HuH-7 (cell line): ENCODE measurements at regions not wholly inside any gene's neighbourhood (a gene's known extent, or its start where the extent isn't known, plus 50 kb on each side); places are given as distances from the start of the nearest gene placed in this dataset.
"Not testable (repeated sequence)": the region's sequence is repeated elsewhere in the genome, so short reads cannot be mapped to it uniquely, and the experiment has no call there.

Experiments used
- DNase-seq: peaks from one replicate; pipeline ENCODE4 v3.0.0; 2011; ENCODE audit warnings: low spot score

DNA sequence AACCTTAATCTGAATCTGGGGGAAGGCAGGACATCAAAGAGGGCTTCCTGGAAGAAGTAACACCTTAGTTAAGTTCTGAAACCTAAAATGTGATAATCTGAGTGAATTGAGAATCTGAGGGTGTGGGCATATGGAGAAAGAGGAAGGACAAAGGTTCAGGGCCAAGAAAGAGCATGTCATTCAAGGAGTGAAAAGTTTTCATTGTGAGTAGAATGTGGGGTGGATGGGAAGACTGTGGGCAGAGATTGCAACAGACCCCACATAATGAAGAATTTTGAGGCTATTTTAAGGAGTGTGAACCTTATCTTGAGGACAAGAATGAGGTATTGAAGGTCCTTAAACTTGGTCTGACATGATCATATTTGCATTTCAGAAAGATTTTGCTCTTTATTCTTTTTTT lies 227.2 kb downstream of the PTGER3 start:
- DNase-seq = no peak

GRCh38 chr1:70820995-70821394 lies 226.6 kb downstream of the PTGER3 start:
- DNase-seq = no peak

DNA sequence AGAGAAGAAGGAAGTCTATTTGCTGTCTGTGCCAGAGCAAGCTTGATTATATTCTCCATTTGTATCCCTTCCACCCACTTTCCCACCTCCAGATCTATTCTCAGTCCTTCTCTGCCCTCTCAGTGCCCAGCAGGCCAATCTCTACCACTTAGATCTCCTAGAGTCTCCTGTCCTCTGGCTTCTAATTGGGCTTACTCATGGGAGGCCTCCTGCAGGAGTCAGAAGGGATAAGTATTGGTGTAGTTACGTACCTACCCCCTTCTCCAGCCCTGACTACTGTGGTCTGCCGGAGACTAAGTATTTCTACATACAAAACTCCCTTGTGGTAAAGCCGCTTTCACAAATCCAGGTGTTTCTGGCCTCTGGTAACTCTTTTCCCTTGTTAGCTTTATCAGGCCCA lies 221.2 kb downstream of the PTGER3 start:
- no peak for DNase-seq

- DNase-seq = no peak
Observed at GRCh38 chr1:70827030-70827429, 220.6 kb downstream of the PTGER3 start.

GRCh38 chr1:70828177-70828576 lies 219.4 kb downstream of the PTGER3 start:
- no peak for DNase-seq

- not testable (repeated sequence) for DNase-seq
Observed at GRCh38 chr1:70834365-70834764, 213.3 kb downstream of the PTGER3 start.

DNA sequence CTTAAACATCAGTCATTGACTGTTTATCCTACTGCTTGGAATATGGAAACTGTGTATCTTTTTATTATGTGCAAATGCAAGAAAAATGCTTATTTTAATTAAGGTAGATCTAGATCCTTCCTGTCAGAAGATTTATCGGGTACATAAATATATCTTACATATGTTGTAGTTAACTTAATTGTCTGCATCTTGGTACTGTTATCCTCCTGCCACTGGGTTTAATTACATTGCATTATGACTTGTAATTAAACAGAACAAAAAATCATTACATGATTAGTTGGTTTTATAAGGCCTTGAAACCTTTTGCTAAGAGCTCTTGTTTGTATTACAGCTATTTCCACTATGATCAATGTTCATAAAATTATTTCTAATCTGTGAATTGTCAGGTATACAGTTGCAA lies 211.2 kb downstream of the PTGER3 start:
- no peak for DNase-seq

DNA sequence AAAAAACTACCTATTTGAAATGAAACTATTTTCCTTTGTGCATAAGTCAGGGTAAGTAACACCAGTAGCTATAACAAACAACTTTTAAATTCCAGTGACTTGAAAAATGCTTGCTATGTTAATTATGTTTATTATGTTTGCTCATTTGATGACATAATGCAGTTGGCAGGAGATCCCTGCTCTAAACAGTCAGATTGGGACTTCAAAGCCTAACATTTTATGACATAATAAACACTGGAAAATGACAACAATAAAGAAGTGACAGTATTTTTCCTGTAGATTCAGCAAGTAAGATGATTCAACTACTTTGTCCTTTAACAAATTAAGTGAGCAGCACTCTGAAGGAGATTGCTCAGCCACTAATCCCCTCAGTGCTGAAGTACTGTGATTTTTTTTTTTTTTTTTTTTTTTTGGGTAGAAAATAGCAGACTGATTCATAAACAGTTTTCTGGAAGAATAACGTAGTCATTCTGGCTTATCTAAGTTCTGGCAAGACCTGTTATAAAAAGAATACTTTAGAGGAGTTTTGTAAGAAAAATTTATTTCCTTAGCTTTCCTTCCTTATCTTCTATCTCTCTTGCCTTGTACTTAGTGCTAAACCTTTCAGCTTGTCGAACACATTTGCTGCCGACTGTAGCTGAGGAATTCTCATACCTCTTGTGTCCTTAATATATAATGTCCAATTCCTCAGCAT lies 207.2 kb downstream of the PTGER3 start:
- DNase-seq = no peak

- no peak for DNase-seq
Observed at GRCh38 chr1:70842562-70842961, 205.1 kb downstream of the PTGER3 start.

GRCh38 chr1:70843452-70843851 lies 204.2 kb downstream of the PTGER3 start:
- DNase-seq = no peak

DNA sequence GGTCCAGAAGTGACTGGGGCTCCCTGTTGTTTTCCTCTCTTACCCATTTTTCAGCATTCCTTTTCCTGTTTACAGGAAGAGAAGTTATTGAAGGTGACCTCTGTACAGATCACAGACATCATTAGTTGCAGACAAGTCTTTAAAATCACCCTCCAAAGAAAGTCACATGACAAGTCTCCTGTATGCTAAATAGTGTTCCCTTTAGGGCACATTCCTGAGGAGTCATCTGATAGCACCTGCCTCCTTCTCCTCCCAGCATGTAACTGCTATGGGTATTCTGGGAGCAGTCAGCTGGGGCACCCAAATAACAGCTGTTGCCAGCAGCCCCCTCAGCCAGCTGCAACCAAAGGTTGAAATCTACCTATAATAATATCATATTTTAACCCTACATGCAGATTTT lies 200.6 kb downstream of the PTGER3 start:
- no peak for DNase-seq

GRCh38 chr1:70855203-70855602 lies 192.4 kb downstream of the PTGER3 start:
- no peak for DNase-seq

- DNase-seq = no peak
Observed at GRCh38 chr1:70856201-70856600, 191.4 kb downstream of the PTGER3 start.

- no peak for DNase-seq
Observed at GRCh38 chr1:70863239-70863638, 184.4 kb downstream of the PTGER3 start.

- DNase-seq = no peak
Observed at GRCh38 chr1:70864302-70864701, 183.3 kb downstream of the PTGER3 start.

DNA sequence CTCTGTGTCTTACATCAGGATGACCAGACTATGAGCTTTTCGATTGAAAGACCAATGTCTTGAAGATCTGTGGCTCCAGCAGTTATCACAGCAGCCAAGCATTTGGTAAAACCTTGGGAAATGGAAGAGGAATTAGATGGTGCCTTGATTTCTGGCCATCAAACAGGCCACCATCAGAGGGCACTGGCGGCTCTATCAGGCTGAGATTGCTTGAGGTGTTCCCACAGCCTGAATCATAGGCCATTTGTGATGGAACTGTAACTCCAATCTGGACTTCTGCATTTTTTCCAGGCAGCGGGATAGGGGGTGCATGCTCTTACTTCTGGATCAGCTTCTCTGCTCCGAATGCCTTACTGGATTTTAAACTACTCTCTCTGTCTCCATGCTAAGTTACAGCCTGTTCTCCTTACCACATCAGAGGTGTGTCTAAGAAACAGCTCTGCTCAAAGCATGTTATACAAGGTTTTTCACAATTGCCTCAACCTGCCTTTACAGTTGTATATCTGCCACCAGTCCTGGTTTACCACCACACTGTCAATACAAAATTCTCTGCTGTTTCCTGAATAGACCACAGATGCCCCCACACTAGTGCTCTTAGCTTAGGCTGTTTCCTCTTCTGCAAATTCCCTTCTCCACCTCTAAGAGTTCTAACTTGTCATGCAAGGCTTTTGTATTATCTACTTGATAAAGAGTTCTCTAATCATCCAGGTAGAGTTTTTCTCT lies 180.9 kb downstream of the PTGER3 start:
- no peak for DNase-seq

- DNase-seq = no peak
Observed at GRCh38 chr1:70871790-70872189, 175.8 kb downstream of the PTGER3 start.

DNA sequence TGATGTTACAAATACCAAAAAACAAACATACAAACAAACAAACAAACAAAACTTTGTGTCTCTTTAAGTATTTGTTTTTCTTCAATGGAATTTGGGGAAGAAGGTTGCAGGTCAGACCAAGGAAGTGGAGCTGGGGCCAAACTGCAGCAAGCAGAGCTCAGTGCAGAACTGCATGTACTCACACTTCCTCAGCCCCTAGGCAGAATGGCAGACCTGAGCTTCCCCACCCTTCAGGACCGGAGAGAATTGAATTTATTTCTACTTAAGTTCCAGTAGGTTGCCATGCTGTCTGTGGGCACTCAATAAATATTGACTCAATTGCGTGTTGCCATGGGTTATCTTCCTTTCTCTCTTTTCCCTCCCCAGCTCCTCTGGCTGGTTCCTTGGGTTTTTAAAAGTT lies 173.6 kb downstream of the PTGER3 start:
- no peak for DNase-seq

DNA sequence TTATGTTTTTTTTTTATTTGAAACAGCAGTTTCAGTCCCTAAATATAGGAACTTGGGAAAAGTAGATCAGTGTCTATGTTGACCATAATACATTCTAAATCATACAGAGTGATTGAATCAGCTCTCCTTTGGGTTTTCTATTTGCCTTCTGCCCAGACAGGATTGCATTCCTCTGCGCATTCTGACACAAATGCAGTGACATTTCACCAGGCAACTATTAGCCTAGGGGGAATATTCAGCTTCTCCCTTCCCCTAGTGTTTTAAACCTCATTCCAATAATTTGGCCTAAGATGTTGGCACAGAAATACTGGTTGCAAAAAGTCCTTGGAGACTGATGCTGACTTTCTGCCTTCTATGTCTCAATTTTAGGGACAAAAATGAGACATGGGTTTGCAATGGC lies 172.8 kb downstream of the PTGER3 start:
- no peak for DNase-seq

- no peak for DNase-seq
Observed at GRCh38 chr1:70877343-70877742, 170.3 kb downstream of the PTGER3 start.

DNA sequence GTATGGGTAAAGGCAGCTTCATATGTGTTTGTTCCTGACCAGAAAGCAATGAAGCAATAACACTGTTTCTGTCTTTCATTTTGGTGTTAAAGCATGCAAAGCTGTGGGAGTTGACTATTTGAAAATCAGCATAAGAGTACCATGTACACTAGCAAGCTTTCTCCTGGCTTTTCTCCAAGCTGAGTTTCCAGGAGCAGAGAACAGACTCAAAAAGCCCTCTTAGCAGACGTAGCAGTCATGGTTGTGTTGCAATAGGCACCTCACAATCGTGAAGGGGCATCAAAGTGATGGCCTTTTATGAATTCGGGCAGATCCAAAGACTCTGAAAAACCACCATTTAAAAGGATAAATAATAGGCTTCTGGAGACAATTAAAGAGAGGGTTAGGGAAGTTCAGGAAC lies 159.7 kb downstream of the PTGER3 start:
- no peak for DNase-seq

GRCh38 chr1:70888722-70889121 lies 158.9 kb downstream of the PTGER3 start:
- DNase-seq = no peak

DNA sequence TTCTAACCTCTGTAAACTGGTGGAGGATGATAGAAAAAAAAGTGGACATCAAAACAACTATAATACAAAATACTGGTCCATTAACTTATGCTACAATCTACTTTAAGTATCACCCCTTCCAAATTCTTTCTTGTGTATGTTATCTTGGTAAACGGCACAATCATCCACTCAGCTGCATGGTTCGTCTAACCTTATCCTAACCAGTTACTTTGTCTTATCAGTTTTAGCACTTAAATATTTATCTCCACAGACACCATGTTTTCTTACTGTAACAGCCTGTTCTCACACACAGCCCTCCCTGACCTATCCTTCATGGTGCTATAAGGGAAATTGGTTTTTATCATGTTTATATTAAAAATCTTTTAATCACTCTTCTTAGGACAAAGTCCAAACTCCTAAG lies 157.2 kb downstream of the PTGER3 start:
- DNase-seq = no peak
